PFSK-1 (cell line): ENCODE measurements at regions not wholly inside any gene's neighbourhood (a gene's known extent, or its start where the extent isn't known, plus 50 kb on each side); places are given as distances from the start of the nearest gene placed in this dataset.

ENCODE experiments used
- FOXP2 ChIP-seq: optimal IDR thresholded peaks from 2 replicates; pipeline ENCODE3; 2011; ENCODE audit warnings: borderline replicate concordance, control low read depth, inconsistent platforms; ENCODE audit not compliant: insufficient read depth; ENCODE audit errors: extremely low read length, extremely low read depth
- POLR2AphosphoS5 ChIP-seq: IDR thresholded peaks from 2 replicates; pipeline ENCODE4 v1.6.1; 2012; ENCODE audit warnings: low read depth, mild to moderate bottlenecking, control low read depth, low read length, moderate library complexity
- TAF1 ChIP-seq: IDR thresholded peaks from 2 replicates; pipeline ENCODE4 v1.6.1; 2012; ENCODE audit warnings: low read length, control low read depth, borderline replicate concordance; ENCODE audit not compliant: insufficient read depth
- TF ChIP-seq, protein P1 (sequence below), 2 experiments: IDR thresholded peaks; 2 replicates each; pipeline versions ENCODE4 v1.6.1 to v1.8.0; 2011 to 2012; ENCODE audit warnings: low read depth in 2 of 2, low read length in 2 of 2, control low read depth in 1 of 2, inconsistent platforms in 1 of 2, mild to moderate bottlenecking in 1 of 2, moderate library complexity in 1 of 2; ENCODE audit not compliant: insufficient read depth in 1 of 2

DNA sequence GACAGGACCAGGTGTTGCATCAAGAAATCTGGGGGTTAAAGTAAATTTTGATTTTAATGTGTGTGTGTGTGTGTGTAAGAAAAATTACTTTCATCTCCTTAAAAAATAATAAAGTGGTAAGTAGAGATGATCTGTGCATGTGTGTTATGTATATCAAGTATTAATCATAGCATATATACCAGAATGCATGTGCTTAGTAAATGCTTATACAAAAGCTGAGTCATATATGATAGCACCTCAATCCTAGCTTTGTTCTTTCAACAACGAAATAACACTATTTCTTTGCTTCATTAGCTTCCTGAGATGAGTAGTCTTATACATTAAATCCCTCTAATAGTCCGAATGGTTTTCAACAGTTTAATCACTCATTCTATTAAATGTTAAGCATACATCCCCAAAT lies 899.6 kb upstream of the ANO3 start:
- TF ChIP-seq POLR2AphosphoS5 (no peak), TAF1 (no peak), FOXP2 (no peak)
- TF ChIP-seq, protein P1, sequence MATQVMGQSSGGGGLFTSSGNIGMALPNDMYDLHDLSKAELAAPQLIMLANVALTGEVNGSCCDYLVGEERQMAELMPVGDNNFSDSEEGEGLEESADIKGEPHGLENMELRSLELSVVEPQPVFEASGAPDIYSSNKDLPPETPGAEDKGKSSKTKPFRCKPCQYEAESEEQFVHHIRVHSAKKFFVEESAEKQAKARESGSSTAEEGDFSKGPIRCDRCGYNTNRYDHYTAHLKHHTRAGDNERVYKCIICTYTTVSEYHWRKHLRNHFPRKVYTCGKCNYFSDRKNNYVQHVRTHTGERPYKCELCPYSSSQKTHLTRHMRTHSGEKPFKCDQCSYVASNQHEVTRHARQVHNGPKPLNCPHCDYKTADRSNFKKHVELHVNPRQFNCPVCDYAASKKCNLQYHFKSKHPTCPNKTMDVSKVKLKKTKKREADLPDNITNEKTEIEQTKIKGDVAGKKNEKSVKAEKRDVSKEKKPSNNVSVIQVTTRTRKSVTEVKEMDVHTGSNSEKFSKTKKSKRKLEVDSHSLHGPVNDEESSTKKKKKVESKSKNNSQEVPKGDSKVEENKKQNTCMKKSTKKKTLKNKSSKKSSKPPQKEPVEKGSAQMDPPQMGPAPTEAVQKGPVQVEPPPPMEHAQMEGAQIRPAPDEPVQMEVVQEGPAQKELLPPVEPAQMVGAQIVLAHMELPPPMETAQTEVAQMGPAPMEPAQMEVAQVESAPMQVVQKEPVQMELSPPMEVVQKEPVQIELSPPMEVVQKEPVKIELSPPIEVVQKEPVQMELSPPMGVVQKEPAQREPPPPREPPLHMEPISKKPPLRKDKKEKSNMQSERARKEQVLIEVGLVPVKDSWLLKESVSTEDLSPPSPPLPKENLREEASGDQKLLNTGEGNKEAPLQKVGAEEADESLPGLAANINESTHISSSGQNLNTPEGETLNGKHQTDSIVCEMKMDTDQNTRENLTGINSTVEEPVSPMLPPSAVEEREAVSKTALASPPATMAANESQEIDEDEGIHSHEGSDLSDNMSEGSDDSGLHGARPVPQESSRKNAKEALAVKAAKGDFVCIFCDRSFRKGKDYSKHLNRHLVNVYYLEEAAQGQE (IDR thresholded peaks at IDR 0.05; ENCODE audit: insufficient read depth in 1 of 2, low read depth in 2 of 2, low read length in 2 of 2), result no peak
